ENCODE measurements at regions not wholly inside any gene's neighbourhood (a gene's known extent, or its start where the extent isn't known, plus 50 kb on each side); places are given as distances from the start of the nearest gene placed in this dataset.

DNA sequence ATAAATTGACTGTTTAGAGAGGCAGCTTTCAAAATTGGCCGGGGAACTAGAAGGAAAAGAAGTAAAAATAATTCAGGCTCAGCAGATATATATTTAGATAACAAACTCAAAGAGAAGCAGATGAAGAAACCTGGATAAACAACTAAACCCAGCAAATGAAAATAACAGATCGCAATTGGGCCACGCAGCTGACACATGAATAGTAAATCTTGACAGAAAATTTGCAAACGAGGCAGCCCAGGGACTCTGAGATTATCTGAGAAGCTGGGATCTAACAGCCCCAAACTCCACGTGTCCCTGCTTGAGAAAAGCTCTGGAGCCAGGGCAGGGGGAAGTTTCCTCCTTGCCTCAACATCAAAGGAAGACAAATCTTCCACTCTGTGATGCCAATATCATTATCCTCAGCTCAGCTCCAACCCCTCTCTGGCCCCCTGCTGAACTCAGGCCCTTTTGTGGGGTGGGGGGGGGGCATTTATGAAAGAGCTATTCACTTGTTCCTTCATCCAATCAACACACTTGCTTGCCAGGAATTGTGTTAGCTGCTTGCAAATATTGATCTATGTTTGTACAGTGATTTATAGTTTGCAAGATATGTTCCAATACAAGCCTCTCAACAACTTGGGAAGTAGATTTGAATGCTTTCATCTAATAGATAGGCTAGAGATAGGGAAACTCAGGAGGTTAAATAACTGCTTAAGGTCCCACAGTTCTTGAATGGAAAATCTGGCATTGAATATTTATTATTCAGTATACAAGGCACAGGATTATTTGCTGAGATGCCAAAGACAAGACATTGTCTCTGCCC lies 72.5 kb upstream of the C11orf87 start:
- Histone ChIP-seq H3K9me3 (ENCODE audit: control insufficient read depth, insufficient read depth, low read length) (no peaks in the 10 kb centered on the region), H3K27me3 (ENCODE audit: control insufficient read depth, insufficient read depth, low read length) (no peaks in the 10 kb centered on the region), H3K27ac (ENCODE audit: low read depth, low read length) (no peak overlapping the region), H3K4me3 (ENCODE audit: low read depth, low read length) (no peak overlapping the region)
- POLR2A ChIA-PET, result no interaction called here
- TF ChIP-seq CTCF (IDR thresholded peaks at IDR 0.05; ENCODE audit: low read depth, low read length), result no peak
- CTCF ChIA-PET, result interaction anchor here (0.5 kb wide), 1 partner anchor 692 kb away, joined by 3 read pairs; no protein-coding TSS in a partner anchor
- DNase-seq (ENCODE audit: low read depth, low spot score), result no peak

- H3K27ac ChIP-seq (ENCODE audit: low read depth, low read length), result no peak overlapping the region
Observed at GRCh38 chr11:109350091-109350490, 71.9 kb upstream of the C11orf87 start.

DNA sequence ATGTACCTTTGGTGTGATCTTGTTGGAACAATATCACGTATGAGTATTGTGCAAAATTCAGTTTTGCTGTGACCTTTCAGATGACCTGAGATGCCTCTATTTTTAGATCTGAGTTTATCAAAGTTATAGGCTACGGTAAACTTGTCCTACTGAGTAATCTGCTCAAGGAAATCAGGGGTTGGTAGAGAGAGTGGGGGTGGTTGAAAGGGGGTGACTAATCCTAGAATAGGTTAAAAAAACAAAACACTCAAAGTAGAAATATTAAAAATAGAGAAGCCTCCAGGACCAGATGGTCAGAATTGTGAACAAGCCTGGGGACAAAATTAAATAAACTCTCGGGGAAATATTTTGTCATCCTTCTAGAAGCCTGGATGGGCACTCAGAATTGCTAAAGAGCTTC lies 59.9 kb upstream of the C11orf87 start:
- no peak overlapping the region for H3K27ac ChIP-seq (ENCODE audit: low read depth, low read length)
- H3K9me3 ChIP-seq (ENCODE audit: control insufficient read depth, insufficient read depth, low read length), result no peaks in the 10 kb centered on the region
- H3K27me3 ChIP-seq (ENCODE audit: control insufficient read depth, insufficient read depth, low read length), result no peaks in the 10 kb centered on the region
- POLR2A ChIA-PET, result no interaction called here
- no peak overlapping the region for H3K4me3 ChIP-seq (ENCODE audit: low read depth, low read length)
- no peak for DNase-seq (ENCODE audit: low read depth, low spot score)
- no peak for TF ChIP-seq CTCF (IDR thresholded peaks at IDR 0.05; ENCODE audit: low read depth, low read length)
- CTCF ChIA-PET, result interaction anchor here (0.6 kb wide), 1 partner anchor 39 kb away, joined by 3 read pairs; no protein-coding TSS in a partner anchor

More at GRCh38 chr11:109350091-109350490, 71.9 kb upstream of the C11orf87 start:
- DNase-seq (ENCODE audit: low read depth, low spot score), result no peak
- H3K27me3 ChIP-seq (ENCODE audit: control insufficient read depth, insufficient read depth, low read length), result no peaks in the 10 kb centered on the region
- ChIA-PET CTCF (interaction anchor here (0.5 kb wide), 1 partner anchor 692 kb away, joined by 3 read pairs; no protein-coding TSS in a partner anchor), POLR2A (no interaction called here)
- TF ChIP-seq CTCF (IDR thresholded peaks at IDR 0.05; ENCODE audit: low read depth, low read length), result no peak
- no peak overlapping the region for H3K4me3 ChIP-seq (ENCODE audit: low read depth, low read length)
- no peaks in the 10 kb centered on the region for H3K9me3 ChIP-seq (ENCODE audit: control insufficient read depth, insufficient read depth, low read length)

GRCh38 chr11:109363682-109364081 lies 58.3 kb upstream of the C11orf87 start:
- CTCF ChIA-PET, result no interaction called here
- no peak for TF ChIP-seq CTCF (IDR thresholded peaks at IDR 0.05; ENCODE audit: low read depth, low read length)
- POLR2A ChIA-PET, result no interaction called here

DNA sequence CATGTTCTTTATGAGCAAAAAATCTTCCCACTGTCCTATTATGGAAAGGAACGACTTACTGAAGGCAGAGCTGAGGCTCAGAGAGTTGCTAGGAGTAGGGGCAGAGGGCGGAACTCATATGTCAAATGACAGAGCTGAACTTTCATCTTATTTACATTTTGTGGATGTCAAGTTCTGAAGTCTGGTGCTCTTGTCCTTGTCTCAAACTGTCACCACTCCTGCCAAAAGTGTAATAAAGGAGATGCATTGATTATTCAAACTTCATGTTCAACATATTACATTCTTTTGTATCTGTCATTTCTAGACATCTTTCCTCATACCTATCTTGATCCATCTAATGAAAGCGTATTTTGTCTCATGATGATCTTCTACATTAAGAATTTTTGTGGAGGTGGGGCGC lies 57.1 kb upstream of the C11orf87 start:
- H3K4me3 ChIP-seq (ENCODE audit: low read depth, low read length), result no peak overlapping the region
- ChIA-PET POLR2A (no interaction called here), CTCF (interaction anchor here (0.5 kb wide), 1 partner anchor 937 kb away, joined by 3 read pairs; no protein-coding TSS in a partner anchor)
- no peak for DNase-seq (ENCODE audit: low read depth, low spot score)
- no peaks in the 10 kb centered on the region for H3K9me3 ChIP-seq (ENCODE audit: control insufficient read depth, insufficient read depth, low read length)
- TF ChIP-seq CTCF (IDR thresholded peaks at IDR 0.05; ENCODE audit: low read depth, low read length), result no peak
- no peaks in the 10 kb centered on the region for H3K27me3 ChIP-seq (ENCODE audit: control insufficient read depth, insufficient read depth, low read length)
- H3K27ac ChIP-seq (ENCODE audit: low read depth, low read length), result no peak overlapping the region

More at GRCh38 chr11:109363682-109364081, 58.3 kb upstream of the C11orf87 start:
- no peak overlapping the region for H3K4me3 ChIP-seq (ENCODE audit: low read depth, low read length)
- H3K27me3 ChIP-seq (ENCODE audit: control insufficient read depth, insufficient read depth, low read length), result no peaks in the 10 kb centered on the region
- DNase-seq (ENCODE audit: low read depth, low spot score), result no peak
- no peak overlapping the region for H3K27ac ChIP-seq (ENCODE audit: low read depth, low read length)
- no peaks in the 10 kb centered on the region for H3K9me3 ChIP-seq (ENCODE audit: control insufficient read depth, insufficient read depth, low read length)
